Neural progenitor cell (in vitro differentiated cells): ENCODE measurements at regions not wholly inside any gene's neighbourhood (a gene's known extent, or its start where the extent isn't known, plus 50 kb on each side); places are given as distances from the start of the nearest gene placed in this dataset.

Source experiments
- DNase-seq: peaks from one replicate; pipeline ENCODE4 v3.0.0-alpha.2; 2016; ENCODE audit warnings: low spot score
- H2AFZ ChIP-seq: fragments of 200-600 bp; sonication (generic); replicated peaks from 2 replicates; pipeline ENCODE4 v1.6.1; 2016; ENCODE audit warnings: antibody characterized with exemption
- H3F3A ChIP-seq: fragments of 200-600 bp; sonication (generic); 2 replicates; pipeline ENCODE4 v1.6.1; 2016; ENCODE audit warnings: antibody characterized with exemption, low read depth
- H3K27ac ChIP-seq: fragments of 200-600 bp; sonication (generic); 2 replicates; pipeline ENCODE4 v1.5.1; 2016; ENCODE audit warnings: mild to moderate bottlenecking
- H3K27me3 ChIP-seq: fragments of 200-600 bp; sonication (generic); 2 replicates; pipeline ENCODE4 v1.6.1; 2016; ENCODE audit warnings: mild to moderate bottlenecking, moderate library complexity
- H3K36me3 ChIP-seq: fragments of 200-600 bp; sonication (generic); 2 replicates; pipeline ENCODE4 v1.5.1; 2016
- H3K4me1 ChIP-seq: fragments of 200-600 bp; sonication (generic); 2 replicates; pipeline ENCODE4 v1.6.1; 2016; ENCODE audit warnings: mixed run types
- H3K4me2 ChIP-seq: fragments of 200-600 bp; sonication (generic); 2 replicates; pipeline ENCODE4 v1.6.1; 2016
- H3K4me3 ChIP-seq: fragments of 200-600 bp; sonication (generic); 2 replicates; pipeline ENCODE4 v1.5.1; 2016
- H3K79me2 ChIP-seq: fragments of 200-600 bp; sonication (generic); 2 replicates; pipeline ENCODE4 v1.6.1; 2016; ENCODE audit warnings: low read depth
- H3K9ac ChIP-seq: fragments of 200-600 bp; sonication (generic); 2 replicates; pipeline ENCODE4 v1.6.1; 2016
- H3K9me3 ChIP-seq: fragments of 200-600 bp; sonication (generic); 2 replicates; pipeline ENCODE4 v1.5.1; 2016; ENCODE audit warnings: low read depth
- H4K20me1 ChIP-seq: fragments of 200-600 bp; sonication (generic); 2 replicates; pipeline ENCODE4 v1.6.1; 2016; ENCODE audit warnings: low read depth
- H3K27ac Mint-ChIP-seq: 3 replicates; pipeline ENCODE4 v1.8.0; 2021; ENCODE audit warnings: mixed read lengths
- H3K27me3 Mint-ChIP-seq: 2 replicates; pipeline ENCODE4 v1.8.0; 2022; ENCODE audit warnings: low read depth, mild to moderate bottlenecking, inconsistent platforms, moderate library complexity, mixed read lengths; ENCODE audit not compliant: insufficient read depth
- H3K36me3 Mint-ChIP-seq: 3 replicates; pipeline ENCODE4 v1.8.0; 2021; ENCODE audit warnings: mixed read lengths
- H3K4me1 Mint-ChIP-seq: 3 replicates; pipeline ENCODE4 v1.8.0; 2021; ENCODE audit warnings: mixed read lengths
- H3K4me3 Mint-ChIP-seq: 3 replicates; pipeline ENCODE4 v1.8.0; 2021; ENCODE audit warnings: mild to moderate bottlenecking, moderate library complexity, mixed read lengths
- H3K9me3 Mint-ChIP-seq: 3 replicates; pipeline ENCODE4 v1.8.0; 2020; ENCODE audit warnings: mixed read lengths
- EZH2 ChIP-seq: fragments of 200-600 bp; sonication (generic); IDR thresholded peaks from 2 replicates; pipeline ENCODE4 v1.6.1; 2017; ENCODE audit warnings: antibody characterized with exemption, mild to moderate bottlenecking, moderate library complexity
- EZH2phosphoT487 ChIP-seq: fragments of 200-600 bp; sonication (generic); IDR thresholded peaks from 2 replicates; pipeline ENCODE4 v1.6.1; 2017; ENCODE audit warnings: antibody characterized with exemption
- TF ChIP-seq, protein P1 (sequence below): fragments of 200-600 bp; sonication (generic); IDR thresholded peaks from 2 replicates; pipeline ENCODE4 v1.5.1; 2017; ENCODE audit warnings: antibody characterized with exemption, mild to moderate bottlenecking

DNA sequence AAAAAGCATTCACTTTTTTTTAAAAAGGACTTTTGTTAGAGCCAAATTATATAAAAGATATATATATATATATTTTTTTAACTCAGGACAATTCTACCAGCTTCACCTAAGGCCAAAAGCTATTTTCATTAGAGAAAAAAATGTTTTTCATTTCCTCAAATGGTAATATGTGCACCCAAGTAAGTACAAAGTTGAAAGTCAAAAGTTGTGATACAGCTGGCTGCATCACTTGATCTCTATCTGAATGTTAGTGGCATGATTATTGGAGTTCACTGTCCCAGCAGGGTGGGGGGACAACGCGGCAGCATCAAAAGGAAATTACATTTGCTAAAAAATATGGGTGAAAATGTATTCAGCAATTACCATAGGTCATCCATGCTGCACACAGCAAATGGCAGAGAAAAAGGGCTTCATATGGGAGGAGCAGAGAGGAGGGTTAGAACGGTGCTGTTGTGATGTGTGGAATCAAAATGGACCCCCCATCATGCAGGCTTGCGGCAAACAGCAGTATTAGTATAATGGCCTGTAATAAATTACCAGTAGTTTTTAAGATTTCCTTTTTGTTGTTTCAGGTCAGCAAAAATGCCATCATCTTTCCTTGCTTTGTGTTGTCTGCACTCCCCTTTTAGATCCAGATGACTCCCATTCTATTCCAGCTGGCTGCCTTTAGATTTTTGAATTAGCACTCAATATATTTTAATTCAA, 253.7 kb downstream of the MAT2B start:
- no peak overlapping the region for H3K9ac ChIP-seq
- no peaks in the 10 kb centered on the region for H3K9me3 ChIP-seq
- H3K4me2 ChIP-seq, result no peak overlapping the region
- H3K27me3 ChIP-seq, result no peaks in the 10 kb centered on the region
- no peak overlapping the region for H3K4me3 ChIP-seq
- Mint-ChIP-seq H3K9me3 (no peaks in the 10 kb centered on the region), H3K27ac (no peak overlapping the region), H3K4me1 (peaks cover 3% of the 10 kb centered on the region), H3K36me3 (no peaks in the 10 kb centered on the region), H3K27me3 (peaks cover 8% of the 10 kb centered on the region), H3K4me3 (no peak overlapping the region)
- no peaks in the 10 kb centered on the region for H3F3A ChIP-seq
- DNase-seq, result no peak
- TF ChIP-seq EZH2phosphoT487 (no peak), EZH2 (no peak)
- TF ChIP-seq, protein P1, sequence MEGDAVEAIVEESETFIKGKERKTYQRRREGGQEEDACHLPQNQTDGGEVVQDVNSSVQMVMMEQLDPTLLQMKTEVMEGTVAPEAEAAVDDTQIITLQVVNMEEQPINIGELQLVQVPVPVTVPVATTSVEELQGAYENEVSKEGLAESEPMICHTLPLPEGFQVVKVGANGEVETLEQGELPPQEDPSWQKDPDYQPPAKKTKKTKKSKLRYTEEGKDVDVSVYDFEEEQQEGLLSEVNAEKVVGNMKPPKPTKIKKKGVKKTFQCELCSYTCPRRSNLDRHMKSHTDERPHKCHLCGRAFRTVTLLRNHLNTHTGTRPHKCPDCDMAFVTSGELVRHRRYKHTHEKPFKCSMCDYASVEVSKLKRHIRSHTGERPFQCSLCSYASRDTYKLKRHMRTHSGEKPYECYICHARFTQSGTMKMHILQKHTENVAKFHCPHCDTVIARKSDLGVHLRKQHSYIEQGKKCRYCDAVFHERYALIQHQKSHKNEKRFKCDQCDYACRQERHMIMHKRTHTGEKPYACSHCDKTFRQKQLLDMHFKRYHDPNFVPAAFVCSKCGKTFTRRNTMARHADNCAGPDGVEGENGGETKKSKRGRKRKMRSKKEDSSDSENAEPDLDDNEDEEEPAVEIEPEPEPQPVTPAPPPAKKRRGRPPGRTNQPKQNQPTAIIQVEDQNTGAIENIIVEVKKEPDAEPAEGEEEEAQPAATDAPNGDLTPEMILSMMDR, result no peak
- H3K27ac ChIP-seq, result no peak overlapping the region
- no peaks in the 10 kb centered on the region for H3K36me3 ChIP-seq
- H3K4me1 ChIP-seq, result no peaks in the 10 kb centered on the region
- H4K20me1 ChIP-seq, result no peaks in the 10 kb centered on the region
- H2AFZ ChIP-seq, result no peak overlapping the region
- H3K79me2 ChIP-seq, result no peaks in the 10 kb centered on the region

DNA sequence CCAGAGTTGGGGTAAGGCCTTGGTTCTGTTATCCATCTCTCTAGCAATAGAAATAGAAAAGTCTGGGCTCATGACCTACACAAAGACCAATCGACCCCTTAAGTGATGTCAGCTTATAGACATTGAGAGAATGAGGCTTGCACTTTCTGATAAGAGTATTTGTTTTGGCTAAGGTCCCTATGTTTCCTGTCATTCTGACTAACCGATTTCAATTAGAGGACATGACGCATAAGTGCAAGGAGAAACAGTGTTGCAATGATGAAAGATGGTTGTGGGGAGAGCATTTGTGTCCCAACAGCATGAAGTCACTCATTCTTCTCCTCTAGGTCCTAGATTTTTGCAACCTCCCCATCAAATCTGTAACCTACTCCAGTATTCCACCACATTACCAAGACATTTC, 255.1 kb downstream of the MAT2B start:
- no peak overlapping the region for H3K4me3 ChIP-seq

DNA sequence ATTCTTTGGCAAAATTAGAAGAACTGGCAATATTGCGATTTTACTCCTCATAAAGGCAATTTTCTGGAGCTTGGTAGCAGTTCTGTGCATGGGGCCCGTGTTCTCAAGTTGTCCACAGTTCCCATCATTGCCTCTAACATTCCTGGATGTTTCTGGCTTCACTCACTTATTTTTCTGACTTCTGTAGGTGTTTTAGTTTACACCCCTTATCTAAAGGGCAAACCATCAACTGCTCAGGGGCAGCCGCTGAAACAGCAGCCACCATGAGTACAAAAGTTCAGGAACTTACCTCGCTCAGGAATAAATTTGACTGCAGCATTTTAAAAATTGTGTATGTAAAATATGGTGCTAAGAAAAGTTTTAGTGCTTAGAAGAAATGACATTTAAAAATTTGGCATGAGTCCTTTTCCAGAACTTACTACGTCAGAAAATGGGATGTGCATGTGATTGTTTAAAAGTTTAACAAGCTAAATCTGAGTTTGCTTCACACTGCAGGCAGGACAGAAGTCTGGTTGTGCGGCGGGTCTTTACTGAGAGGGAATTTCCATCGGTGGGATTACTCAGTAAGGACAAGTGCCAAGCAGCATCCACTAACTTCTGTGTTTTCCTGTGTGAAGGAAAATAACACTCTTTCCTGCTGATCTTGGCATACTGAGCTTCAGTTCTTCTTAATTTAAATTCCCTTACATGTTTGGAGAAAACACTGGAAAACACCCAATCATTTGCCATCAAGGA, 261.7 kb downstream of the MAT2B start:
- no peaks in the 10 kb centered on the region for H3K79me2 ChIP-seq
- Mint-ChIP-seq H3K27me3 (no peaks in the 10 kb centered on the region), H3K27ac (no peak overlapping the region), H3K4me3 (no peak overlapping the region), H3K4me1 (peaks cover 11% of the 10 kb centered on the region), H3K36me3 (no peaks in the 10 kb centered on the region), H3K9me3 (no peaks in the 10 kb centered on the region)
- H3K9ac ChIP-seq, result no peak overlapping the region
- TF ChIP-seq EZH2 (no peak), EZH2phosphoT487 (no peak)
- H3F3A ChIP-seq, result no peaks in the 10 kb centered on the region
- no peaks in the 10 kb centered on the region for H4K20me1 ChIP-seq
- H3K36me3 ChIP-seq, result no peaks in the 10 kb centered on the region
- no peak overlapping the region for H3K4me2 ChIP-seq
- peaks cover 11% of the 10 kb centered on the region for H3K4me1 ChIP-seq
- DNase-seq, result no peak
- H3K4me3 ChIP-seq, result no peak overlapping the region
- H2AFZ ChIP-seq, result no peak overlapping the region
- H3K27me3 ChIP-seq, result no peaks in the 10 kb centered on the region
- H3K9me3 ChIP-seq, result no peaks in the 10 kb centered on the region
- H3K27ac ChIP-seq, result no peak overlapping the region

More for the DNA sequence above, 255.1 kb downstream of the MAT2B start:
- H3K4me3 Mint-ChIP-seq, result no peak overlapping the region
- H3K36me3 ChIP-seq, result no peaks in the 10 kb centered on the region
- H3K4me2 ChIP-seq, result no peak overlapping the region
- H3K27ac Mint-ChIP-seq, result no peak overlapping the region
- H2AFZ ChIP-seq, result no peak overlapping the region
- H3K9me3 ChIP-seq, result no peaks in the 10 kb centered on the region
- H3K4me1 Mint-ChIP-seq, result peaks cover 3% of the 10 kb centered on the region
- no peaks in the 10 kb centered on the region for H4K20me1 ChIP-seq
- no peaks in the 10 kb centered on the region for H3K79me2 ChIP-seq
- H3K9ac ChIP-seq, result no peak overlapping the region
- peaks cover 8% of the 10 kb centered on the region for H3K27me3 Mint-ChIP-seq
- no peak for DNase-seq
- H3K36me3 Mint-ChIP-seq, result no peaks in the 10 kb centered on the region
- H3K27ac ChIP-seq, result no peak overlapping the region
- no peaks in the 10 kb centered on the region for H3F3A ChIP-seq
- no peaks in the 10 kb centered on the region for H3K9me3 Mint-ChIP-seq
- no peaks in the 10 kb centered on the region for H3K4me1 ChIP-seq
- no peaks in the 10 kb centered on the region for H3K27me3 ChIP-seq
- no peak for TF ChIP-seq EZH2phosphoT487
- TF ChIP-seq, protein P1, result no peak
- TF ChIP-seq EZH2, result no peak

DNA sequence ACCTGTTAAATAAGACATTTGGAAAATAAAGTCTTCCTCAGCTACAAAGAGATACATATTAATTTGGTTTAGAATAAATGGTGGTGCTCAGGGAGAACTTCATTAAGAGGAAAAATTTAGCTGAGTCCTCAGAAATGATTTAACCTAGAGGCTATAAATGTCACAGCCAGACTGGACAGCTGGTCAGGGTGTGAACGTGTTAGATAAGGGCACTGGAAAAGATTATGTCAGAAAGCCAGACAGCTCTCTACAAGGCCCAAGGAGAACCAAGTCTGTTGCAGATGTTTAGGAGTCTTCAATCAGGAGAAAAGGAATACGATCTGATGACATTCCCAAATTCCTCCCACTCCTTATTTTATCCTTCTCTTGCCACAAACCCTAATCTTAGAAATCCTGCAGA, 265.2 kb downstream of the MAT2B start:
- peaks cover 19% of the 10 kb centered on the region for H3K4me1 Mint-ChIP-seq
- H3K27ac ChIP-seq, result no peak overlapping the region
- no peak for TF ChIP-seq EZH2
- TF ChIP-seq, protein P1, result no peak
- TF ChIP-seq EZH2phosphoT487, result no peak

More for the DNA sequence above, 265.2 kb downstream of the MAT2B start:
- no peaks in the 10 kb centered on the region for H3K27me3 ChIP-seq
- DNase-seq, result no peak
- Mint-ChIP-seq H3K36me3 (no peaks in the 10 kb centered on the region), H3K27ac (no peak overlapping the region), H3K27me3 (no peaks in the 10 kb centered on the region), H3K4me3 (no peak overlapping the region), H3K9me3 (no peaks in the 10 kb centered on the region)
- no peaks in the 10 kb centered on the region for H3K79me2 ChIP-seq
- no peaks in the 10 kb centered on the region for H3F3A ChIP-seq
- peaks cover 19% of the 10 kb centered on the region for H3K4me1 ChIP-seq
- H2AFZ ChIP-seq, result no peak overlapping the region
- no peak overlapping the region for H3K9ac ChIP-seq
- H3K4me3 ChIP-seq, result no peak overlapping the region
- no peaks in the 10 kb centered on the region for H4K20me1 ChIP-seq
- H3K9me3 ChIP-seq, result no peaks in the 10 kb centered on the region
- no peak overlapping the region for H3K4me2 ChIP-seq
- H3K36me3 ChIP-seq, result no peaks in the 10 kb centered on the region
